C4-2B (cell line): ENCODE measurements at regions not wholly inside any gene's neighbourhood (a gene's known extent, or its start where the extent isn't known, plus 50 kb on each side); places are given as distances from the start of the nearest gene placed in this dataset.

Experiments
- CTCF ChIP-seq: fragments of 450-650 bp; conservative IDR thresholded peaks from 2 replicates; pipeline ENCODE4 v1.5.1; 2017; ENCODE audit warnings: mild to moderate bottlenecking
- ZFX ChIP-seq: fragments of 450-650 bp; IDR thresholded peaks from 2 replicates; pipeline ENCODE4 v1.6.1; 2017

DNA sequence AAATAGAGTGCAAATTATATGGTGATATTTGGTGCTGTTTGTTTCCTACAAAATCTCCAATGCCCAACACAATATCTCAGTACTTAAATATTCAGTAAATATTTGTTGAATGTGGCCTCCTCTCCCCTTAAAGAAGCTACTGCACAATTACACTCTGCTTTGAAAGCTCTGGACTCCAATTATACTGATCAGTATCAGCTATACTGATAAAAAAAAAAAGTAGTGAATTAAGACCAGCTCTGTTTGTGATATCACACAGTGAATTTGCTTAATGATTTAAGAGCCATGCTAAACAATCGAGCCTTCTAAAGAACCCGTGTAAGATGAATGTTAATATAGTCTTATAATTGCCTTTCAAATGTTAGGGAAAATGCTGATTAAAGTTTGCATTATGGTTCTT is 543.2 kb upstream of the API5 start:
- TF ChIP-seq CTCF: no peak
- no peak for TF ChIP-seq ZFX
